IMR-90 (cell line): ENCODE measurements at regions not wholly inside any gene's neighbourhood (a gene's known extent, or its start where the extent isn't known, plus 50 kb on each side); places are given as distances from the start of the nearest gene placed in this dataset.

Source experiments
- ATAC-seq: fragments of 200-7000 bp; cut with Tn5 transposase; 2 replicates; pipeline ENCODE4 v1.9.1; 2020; ENCODE audit warnings: low read depth, mild to moderate bottlenecking, moderate library complexity
- BruUV-seq: library from RNA; stranded (reverse); fragments of 400-500 nt; replicated peaks from 2 replicates; lab custom pipeline; 2021; lab: Mats Ljungman, UMichigan
- CTCF ChIA-PET: fragments of 300-600 bp; formaldehyde crosslinking; extraction: SDS; loops from one replicate; lab custom pipeline; 2021; ENCODE audit warnings: antibody characterized with exemption; lab: Yijun Ruan, JAX
- POLR2A ChIA-PET: fragments of 300-600 bp; sonication (Branson Sonifier 250); formaldehyde crosslinking; loops from one replicate; lab custom pipeline; 2022; ENCODE audit warnings: antibody characterized with exemption; ENCODE audit not compliant: unreplicated experiment; lab: Charles Lee
- DNase-seq: peaks from one replicate; pipeline ENCODE4 v3.0.0; 2013
- H2AFZ ChIP-seq: replicated peaks from 2 replicates; pipeline ENCODE3; 2013; ENCODE audit warnings: low read length, mild to moderate bottlenecking; ENCODE audit not compliant: poor library complexity
- H2AK5ac ChIP-seq: 2 replicates; pipeline ENCODE4 v1.6.1; 2013; ENCODE audit warnings: low read depth, low read length, inconsistent platforms
- H2AK9ac ChIP-seq: replicated peaks from 2 replicates; pipeline ENCODE3; 2013; ENCODE audit warnings: mild to moderate bottlenecking, low read depth, low read length, moderate library complexity; ENCODE audit not compliant: poor library complexity
- H2BK120ac ChIP-seq: 2 replicates; pipeline ENCODE4 v1.6.1; 2013; ENCODE audit warnings: low read depth, low read length, inconsistent platforms
- H2BK15ac ChIP-seq: 3 replicates; pipeline ENCODE4 v1.6.1; 2013; ENCODE audit warnings: low read depth, low read length, inconsistent platforms
- H2BK20ac ChIP-seq: 2 replicates; pipeline ENCODE4 v1.6.1; 2013; ENCODE audit warnings: low read depth, mild to moderate bottlenecking, inconsistent platforms, low read length, moderate library complexity
- H2BK5ac ChIP-seq: 2 replicates; pipeline ENCODE4 v1.6.1; 2013; ENCODE audit warnings: mild to moderate bottlenecking, low read depth, low read length, inconsistent platforms; ENCODE audit not compliant: poor library complexity, severe bottlenecking
- H3K14ac ChIP-seq: replicated peaks from 2 replicates; pipeline ENCODE4 v1.6.1; 2013; ENCODE audit warnings: low read depth, low read length, inconsistent platforms
- H3K18ac ChIP-seq: 2 replicates; pipeline ENCODE4 v1.6.1; 2013; ENCODE audit warnings: low read depth, low read length, control low read depth
- H3K23ac ChIP-seq: 2 replicates; pipeline ENCODE4 v1.6.1; 2013; ENCODE audit warnings: low read depth, low read length, inconsistent platforms
- H3K27ac ChIP-seq: 2 replicates; pipeline ENCODE4 v1.5.1; 2013; ENCODE audit warnings: mild to moderate bottlenecking, control low read depth, low read length; ENCODE audit not compliant: insufficient read depth
- H3K27me3 ChIP-seq: 2 replicates; pipeline ENCODE4 v1.6.1; 2013; ENCODE audit warnings: low read length; ENCODE audit not compliant: control insufficient read depth, insufficient read depth
- H3K36me3 ChIP-seq: 2 replicates; pipeline ENCODE4 v1.6.1; 2013; ENCODE audit warnings: low read length, mixed read lengths; ENCODE audit not compliant: control insufficient read depth, insufficient read depth
- H3K4ac ChIP-seq: 2 replicates; pipeline ENCODE4 v1.6.1; 2013; ENCODE audit warnings: low read depth, low read length, inconsistent platforms
- H3K4me1 ChIP-seq: 2 replicates; pipeline ENCODE4 v1.6.1; 2013; ENCODE audit warnings: low read length, mixed read lengths; ENCODE audit not compliant: control insufficient read depth, insufficient read depth
- H3K4me2 ChIP-seq: 2 replicates; pipeline ENCODE4 v1.6.1; 2013; ENCODE audit warnings: low read depth, mild to moderate bottlenecking, control low read depth, low read length, moderate library complexity
- H3K4me3 ChIP-seq: 2 replicates; pipeline ENCODE4 v1.5.1; 2013; ENCODE audit warnings: low read depth, mild to moderate bottlenecking, control low read depth, low read length, moderate library complexity; ENCODE audit not compliant: insufficient read depth
- H3K56ac ChIP-seq: 2 replicates; pipeline ENCODE4 v1.6.1; 2013; ENCODE audit warnings: low read length, inconsistent platforms; ENCODE audit not compliant: insufficient read depth; ENCODE audit errors: extremely low read depth
- H3K79me1 ChIP-seq, 2 experiments: 2 replicates each; pipeline ENCODE4 v1.6.1; 2013; ENCODE audit warnings: low read length in 2 of 2, inconsistent platforms in 1 of 2, low read depth in 1 of 2
- H3K9ac ChIP-seq: 2 replicates; pipeline ENCODE4 v1.6.1; 2013; ENCODE audit warnings: low read depth, low read length, control low read depth
- H3K9me1 ChIP-seq: 2 replicates; pipeline ENCODE4 v1.6.1; 2013; ENCODE audit warnings: low read length, inconsistent platforms; ENCODE audit not compliant: insufficient read depth
- H3K9me3 ChIP-seq: 2 replicates; pipeline ENCODE4 v1.6.1; 2013; ENCODE audit warnings: low read length; ENCODE audit not compliant: control insufficient read depth, insufficient read depth
- H4K20me1 ChIP-seq: 2 replicates; pipeline ENCODE4 v1.6.1; 2013; ENCODE audit warnings: low read length, inconsistent platforms; ENCODE audit not compliant: insufficient read depth
- H4K5ac ChIP-seq: 2 replicates; pipeline ENCODE4 v1.6.1; 2013; ENCODE audit warnings: mild to moderate bottlenecking, low read depth, low read length, control low read depth
- H4K8ac ChIP-seq, 2 experiments: 2 replicates each; pipeline ENCODE4 v1.6.1; 2013; ENCODE audit warnings: low read depth in 2 of 2, low read length in 2 of 2, control low read depth in 1 of 2, inconsistent platforms in 1 of 2
- H4K91ac ChIP-seq: 2 replicates; pipeline ENCODE4 v1.6.1; 2013; ENCODE audit warnings: low read depth, low read length, inconsistent platforms; ENCODE audit not compliant: insufficient read depth
- BHLHE40 ChIP-seq: fragments of 150-350 bp; IDR thresholded peaks from 2 replicates; pipeline ENCODE4 v1.6.1; 2016; ENCODE audit warnings: mild to moderate bottlenecking, low read depth, low read length
- CEBPB ChIP-seq: IDR thresholded peaks from 2 replicates; pipeline ENCODE4 v1.6.1; 2012; ENCODE audit warnings: low read depth, low read length, improper control_type of control experiment
- CHD1 ChIP-seq: IDR thresholded peaks from 2 replicates; pipeline ENCODE4 v1.6.1; 2012; ENCODE audit warnings: low read depth, low read length, improper control_type of control experiment
- FOS ChIP-seq: fragments of 150-350 bp; IDR thresholded peaks from 2 replicates; pipeline ENCODE4 v1.6.1; 2016; ENCODE audit warnings: low read depth, low read length
- MAFK ChIP-seq: IDR thresholded peaks from 2 replicates; pipeline ENCODE4 v1.6.1; 2012; ENCODE audit warnings: low read depth, low read length, improper control_type of control experiment
- MAZ ChIP-seq: IDR thresholded peaks from 2 replicates; pipeline ENCODE4 v1.6.1; 2012; ENCODE audit warnings: low read depth, mild to moderate bottlenecking, low read length, improper control_type of control experiment, moderate library complexity, borderline replicate concordance
- MXI1 ChIP-seq: IDR thresholded peaks from 2 replicates; pipeline ENCODE4 v1.6.1; 2012; ENCODE audit warnings: low read depth, mild to moderate bottlenecking, low read length, moderate library complexity, borderline replicate concordance
- NFE2L2 ChIP-seq: fragments of 150-350 bp; IDR thresholded peaks from 2 replicates; pipeline ENCODE4 v1.6.1; 2016; ENCODE audit warnings: low read depth, mild to moderate bottlenecking, low read length
- POLR2A ChIP-seq: IDR thresholded peaks from 2 replicates; pipeline ENCODE4 v1.6.1; 2012; ENCODE audit warnings: mild to moderate bottlenecking, low read depth, low read length
- RAD21 ChIP-seq: IDR thresholded peaks from 2 replicates; pipeline ENCODE4 v1.6.1; 2012; ENCODE audit warnings: low read length, improper control_type of control experiment
- RCOR1 ChIP-seq: IDR thresholded peaks from 2 replicates; pipeline ENCODE4 v1.6.1; 2012; ENCODE audit warnings: mild to moderate bottlenecking, low read length, improper control_type of control experiment; ENCODE audit not compliant: insufficient replicate concordance
- RFX5 ChIP-seq: IDR thresholded peaks from 2 replicates; pipeline ENCODE4 v1.8.0; 2012; ENCODE audit warnings: low read depth, mild to moderate bottlenecking, low read length, moderate library complexity
- SMC3 ChIP-seq: fragments of 150-350 bp; IDR thresholded peaks from 2 replicates; pipeline ENCODE4 v1.6.1; 2016; ENCODE audit warnings: low read depth, mild to moderate bottlenecking, antibody characterized with exemption, low read length, moderate library complexity
- USF2 ChIP-seq: fragments of 150-350 bp; IDR thresholded peaks from 2 replicates; pipeline ENCODE4 v1.6.1; 2017; ENCODE audit warnings: mild to moderate bottlenecking, antibody characterized with exemption, low read length, low read depth
- WGBS, 2 experiments: methylation state at CpG; one replicate each; pipeline versions ENCODE4 v1.1.5 to v1.1.7; 2013; ENCODE audit warnings: missing lambda C conversion rate in 2 of 2; ENCODE audit not compliant: insufficient read length in 1 of 2; ENCODE audit errors: extremely low coverage in 2 of 2; 5-methylcytosine and 5-hydroxymethylcytosine counted together
- dilution Hi-C: fragments of 300-500 bp; cut with HindIII; formaldehyde crosslinking; loops from one replicate; pipeline ENCODE4 v1.14.3; 2018; ENCODE audit warnings: low sequenced_read_pairs; ENCODE audit not compliant: unreplicated experiment
- in situ Hi-C: fragments of 300-500 bp; cut with MboI; formaldehyde crosslinking; loops from 3 replicates; pipeline ENCODE4 v1.14.3; 2019; ENCODE audit warnings: low sequenced_read_pairs, inconsistent platforms, mixed read lengths
- intact Hi-C: fragments of 100-400 bp; cut with micrococcal nuclease; formaldehyde crosslinking; loops from 2 replicates; pipeline ENCODE4 v1.10.0; 2022
- TF ChIP-seq, protein P1 (sequence below): conservative IDR thresholded peaks from 2 replicates; pipeline ENCODE4 v1.5.1; 2012; ENCODE audit warnings: mild to moderate bottlenecking, low read depth, low read length, improper control_type of control experiment
- TF ChIP-seq, protein P2 (sequence below): fragments of 150-350 bp; IDR thresholded peaks from 2 replicates; pipeline ENCODE4 v1.6.1; 2016; ENCODE audit warnings: low read depth, mild to moderate bottlenecking, low read length, moderate library complexity, borderline replicate concordance

GRCh38 chr2:239750045-239750835 lies 274.9 kb downstream of the NDUFA10 start:
- Histone ChIP-seq H3K18ac (no peak overlapping the region), H3K4me3 (no peak overlapping the region), H2AFZ (no peak overlapping the region), H4K8ac (no peak overlapping the region), H2AK5ac (no peak overlapping the region), H3K4ac (no peak overlapping the region), H4K5ac (no peak overlapping the region), H3K23ac (no peak overlapping the region), H3K9me1 (no peaks in the 10 kb centered on the region), H2BK120ac (no peak overlapping the region), H3K56ac (no peak overlapping the region), H3K9ac (no peak overlapping the region), H3K36me3 (no peaks in the 10 kb centered on the region), H2BK15ac (no peak overlapping the region), H3K79me1 (no peaks in the 10 kb centered on the region), H4K91ac (no peak overlapping the region), H2BK5ac (no peak overlapping the region), H3K14ac (no peak overlapping the region), H3K4me2 (no peak overlapping the region), H4K20me1 (no peaks in the 10 kb centered on the region), H2AK9ac (no peak overlapping the region), H3K9me3 (peaks cover 40% of the 10 kb centered on the region), H3K4me1 (no peaks in the 10 kb centered on the region), H2BK20ac (no peak overlapping the region), H3K27ac (no peak overlapping the region), H3K27me3 (no peaks in the 10 kb centered on the region)
- in situ Hi-C loops = no loop called here
- POLR2A ChIA-PET = no interaction called here
- ATAC-seq (no peak), DNase-seq (no peak)
- no TSS peak for BruUV-seq
- dilution Hi-C loops = no loop called here
- CTCF ChIA-PET = no interaction called here
- intact Hi-C loops = no loop called here
- TF ChIP-seq, protein P1, sequence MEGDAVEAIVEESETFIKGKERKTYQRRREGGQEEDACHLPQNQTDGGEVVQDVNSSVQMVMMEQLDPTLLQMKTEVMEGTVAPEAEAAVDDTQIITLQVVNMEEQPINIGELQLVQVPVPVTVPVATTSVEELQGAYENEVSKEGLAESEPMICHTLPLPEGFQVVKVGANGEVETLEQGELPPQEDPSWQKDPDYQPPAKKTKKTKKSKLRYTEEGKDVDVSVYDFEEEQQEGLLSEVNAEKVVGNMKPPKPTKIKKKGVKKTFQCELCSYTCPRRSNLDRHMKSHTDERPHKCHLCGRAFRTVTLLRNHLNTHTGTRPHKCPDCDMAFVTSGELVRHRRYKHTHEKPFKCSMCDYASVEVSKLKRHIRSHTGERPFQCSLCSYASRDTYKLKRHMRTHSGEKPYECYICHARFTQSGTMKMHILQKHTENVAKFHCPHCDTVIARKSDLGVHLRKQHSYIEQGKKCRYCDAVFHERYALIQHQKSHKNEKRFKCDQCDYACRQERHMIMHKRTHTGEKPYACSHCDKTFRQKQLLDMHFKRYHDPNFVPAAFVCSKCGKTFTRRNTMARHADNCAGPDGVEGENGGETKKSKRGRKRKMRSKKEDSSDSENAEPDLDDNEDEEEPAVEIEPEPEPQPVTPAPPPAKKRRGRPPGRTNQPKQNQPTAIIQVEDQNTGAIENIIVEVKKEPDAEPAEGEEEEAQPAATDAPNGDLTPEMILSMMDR = no peak
- TF ChIP-seq RCOR1 (no peak), NFE2L2 (no peak), FOS (no peak), SMC3 (no peak), RFX5 (no peak), BHLHE40 (no peak), RAD21 (no peak), MAFK (no peak), CEBPB (no peak), POLR2A (no peak), USF2 (no peak), CHD1 (no peak), MAZ (no peak), MXI1 (no peak)
- TF ChIP-seq, protein P2, sequence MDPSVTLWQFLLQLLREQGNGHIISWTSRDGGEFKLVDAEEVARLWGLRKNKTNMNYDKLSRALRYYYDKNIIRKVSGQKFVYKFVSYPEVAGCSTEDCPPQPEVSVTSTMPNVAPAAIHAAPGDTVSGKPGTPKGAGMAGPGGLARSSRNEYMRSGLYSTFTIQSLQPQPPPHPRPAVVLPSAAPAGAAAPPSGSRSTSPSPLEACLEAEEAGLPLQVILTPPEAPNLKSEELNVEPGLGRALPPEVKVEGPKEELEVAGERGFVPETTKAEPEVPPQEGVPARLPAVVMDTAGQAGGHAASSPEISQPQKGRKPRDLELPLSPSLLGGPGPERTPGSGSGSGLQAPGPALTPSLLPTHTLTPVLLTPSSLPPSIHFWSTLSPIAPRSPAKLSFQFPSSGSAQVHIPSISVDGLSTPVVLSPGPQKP = no peak
- WGBS, 2 experiments = 70% methylated on average over 15 of the region's 29 CpGs; no CpG with 5 or more reads in 1 of the 2 experiments
